Calu3 (cell line): ENCODE measurements at regions not wholly inside any gene's neighbourhood (a gene's known extent, or its start where the extent isn't known, plus 50 kb on each side); places are given as distances from the start of the nearest gene placed in this dataset.

Experiments used
- BruUV-seq: library from RNA; stranded (reverse); fragments of 400-500 nt; replicated peaks from 2 replicates; lab custom pipeline; 2021; lab: Mats Ljungman, UMichigan
- CTCF ChIA-PET: fragments of 300-600 bp; sonication (Branson Sonifier 250); formaldehyde crosslinking; loops from one replicate; lab custom pipeline; 2022; ENCODE audit warnings: antibody characterized with exemption; lab: Charles Lee
- DNase-seq: peaks from one replicate; pipeline ENCODE4 v3.0.0; 2022
- H3K27ac Mint-ChIP-seq: one replicate; pipeline ENCODE4 v1.8.0; 2022; ENCODE audit warnings: mixed read lengths; ENCODE audit not compliant: unreplicated experiment
- H3K27me3 Mint-ChIP-seq: one replicate; pipeline ENCODE4 v1.8.0; 2022; ENCODE audit warnings: mixed read lengths; ENCODE audit not compliant: unreplicated experiment
- H3K36me3 Mint-ChIP-seq: one replicate; pipeline ENCODE4 v1.8.0; 2022; ENCODE audit warnings: mild to moderate bottlenecking, moderate library complexity, mixed read lengths; ENCODE audit not compliant: insufficient read depth, unreplicated experiment
- H3K4me1 Mint-ChIP-seq: one replicate; pipeline ENCODE4 v1.8.0; 2022; ENCODE audit warnings: mild to moderate bottlenecking, low read depth, mixed read lengths; ENCODE audit not compliant: unreplicated experiment
- H3K4me3 Mint-ChIP-seq: one replicate; pipeline ENCODE4 v1.8.0; 2022; ENCODE audit warnings: mild to moderate bottlenecking, low read depth, moderate library complexity, mixed read lengths; ENCODE audit not compliant: unreplicated experiment
- H3K9me3 Mint-ChIP-seq: one replicate; pipeline ENCODE4 v1.8.0; 2022; ENCODE audit warnings: low read depth, mixed read lengths; ENCODE audit not compliant: unreplicated experiment
- CTCF ChIP-seq: fragments of 200-600 bp; IDR thresholded peaks from one replicate; pipeline ENCODE4 v1.8.0; 2022; ENCODE audit warnings: antibody characterized with exemption; ENCODE audit not compliant: unreplicated experiment
- intact Hi-C: fragments of 100-400 bp; cut with micrococcal nuclease; formaldehyde crosslinking; loops from one replicate; pipeline ENCODE4 v1.10.0; 2022; ENCODE audit not compliant: unreplicated experiment

GRCh38 chr1:30271401-30272276 lies 451.7 kb downstream of the MATN1 start:
- Mint-ChIP-seq H3K4me1 (no peaks in the 10 kb centered on the region), H3K27ac (no peak overlapping the region), H3K4me3 (no peak overlapping the region), H3K27me3 (peaks cover 86% of the 10 kb centered on the region), H3K9me3 (no peaks in the 10 kb centered on the region), H3K36me3 (no peaks in the 10 kb centered on the region)
- BruUV-seq, result no TSS peak
- CTCF ChIA-PET, result no interaction called here
- no peak for TF ChIP-seq CTCF
- DNase-seq, result no peak
- intact Hi-C loops, result no loop called here

DNA sequence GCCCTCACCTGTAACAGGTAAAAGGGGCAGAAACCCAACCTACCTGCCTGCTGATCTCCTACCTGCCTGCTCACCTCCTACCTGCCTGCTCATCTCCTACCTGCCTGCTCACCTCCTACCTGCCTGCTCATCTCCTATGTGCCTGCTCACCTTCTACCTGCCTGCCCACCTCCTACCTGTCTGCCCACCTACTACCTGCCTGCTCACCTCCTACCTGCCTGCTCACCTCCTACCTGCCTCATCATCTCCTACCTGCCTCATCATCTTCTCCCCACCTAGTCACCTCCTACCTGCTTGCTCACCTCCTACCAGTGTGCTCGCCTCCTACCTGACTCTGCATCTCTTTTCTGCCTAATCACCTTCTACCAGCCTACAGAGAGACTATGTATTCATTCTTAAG lies 452.9 kb downstream of the MATN1 start:
- no TSS peak for BruUV-seq
- intact Hi-C loops, result no loop called here
- TF ChIP-seq CTCF, result no peak
- DNase-seq, result no peak
- H3K27me3 Mint-ChIP-seq, result peaks cover 86% of the 10 kb centered on the region
- CTCF ChIA-PET, result no interaction called here
- no peak overlapping the region for H3K27ac Mint-ChIP-seq
- H3K36me3 Mint-ChIP-seq, result no peaks in the 10 kb centered on the region
- no peaks in the 10 kb centered on the region for H3K4me1 Mint-ChIP-seq
- no peak overlapping the region for H3K4me3 Mint-ChIP-seq
- H3K9me3 Mint-ChIP-seq, result no peaks in the 10 kb centered on the region

DNA sequence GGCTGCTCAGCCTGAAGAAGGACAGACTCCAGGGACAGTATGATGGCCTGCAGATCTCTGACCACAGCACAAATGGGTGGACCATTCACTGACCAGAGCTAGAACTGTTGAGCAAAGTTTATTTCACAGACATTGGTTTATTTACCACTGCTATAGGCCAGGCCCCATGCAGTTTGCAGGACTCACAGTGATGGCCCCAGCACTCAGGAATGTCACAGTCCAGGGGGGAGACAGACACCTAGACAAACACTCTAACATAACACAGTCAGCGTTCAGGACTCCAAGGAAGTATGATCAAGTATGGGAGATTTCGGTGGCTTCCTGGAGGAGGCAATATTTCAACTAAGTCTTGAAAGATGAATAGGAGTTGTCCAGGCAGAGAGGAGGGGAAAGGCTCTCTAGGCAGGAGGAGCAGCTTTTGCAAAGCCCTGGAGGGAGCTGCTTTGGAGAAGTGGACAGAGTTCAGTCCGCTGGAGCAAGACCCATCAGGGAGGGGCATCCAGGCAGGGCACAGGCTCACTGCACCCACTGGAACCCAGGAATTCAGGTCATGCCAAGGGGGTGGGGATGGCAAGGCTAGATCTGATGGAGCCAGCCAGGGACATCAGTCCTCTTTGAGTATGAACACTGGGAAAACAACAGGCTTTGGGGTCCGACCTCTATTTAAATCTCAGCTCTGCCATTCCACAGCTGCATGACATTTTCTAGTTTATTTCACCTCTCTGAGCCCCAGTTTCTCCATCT lies 454.3 kb downstream of the MATN1 start:
- no peak for TF ChIP-seq CTCF
- Mint-ChIP-seq H3K27ac (no peak overlapping the region), H3K9me3 (no peaks in the 10 kb centered on the region), H3K4me1 (no peaks in the 10 kb centered on the region), H3K36me3 (no peaks in the 10 kb centered on the region), H3K4me3 (no peak overlapping the region), H3K27me3 (peaks cover 88% of the 10 kb centered on the region)
- CTCF ChIA-PET, result interaction anchor here (0.6 kb wide), 1 partner anchor 218 kb away, joined by 4 read pairs; no protein-coding TSS in a partner anchor
- BruUV-seq, result no TSS peak
- DNase-seq, result no peak
- intact Hi-C loops, result no loop called here

GRCh38 chr1:30267856-30268255 lies 455.5 kb downstream of the MATN1 start:
- H3K36me3 Mint-ChIP-seq, result no peaks in the 10 kb centered on the region
- intact Hi-C loops, result no loop called here
- BruUV-seq, result no TSS peak
- no peak for TF ChIP-seq CTCF
- peaks cover 93% of the 10 kb centered on the region for H3K27me3 Mint-ChIP-seq
- H3K4me1 Mint-ChIP-seq, result no peaks in the 10 kb centered on the region
- no peak for DNase-seq
- no peak overlapping the region for H3K4me3 Mint-ChIP-seq
- H3K9me3 Mint-ChIP-seq, result no peaks in the 10 kb centered on the region
- CTCF ChIA-PET, result no interaction called here
- no peak overlapping the region for H3K27ac Mint-ChIP-seq
